ENCODE measurements at regions not wholly inside any gene's neighbourhood (a gene's known extent, or its start where the extent isn't known, plus 50 kb on each side); places are given as distances from the start of the nearest gene placed in this dataset.

GRCh38 chr2:147500819-147501395 is 343.9 kb upstream of the ACVR2A start:
- H3K9me3 ChIP-seq (ENCODE audit: control insufficient read depth, insufficient read depth, low read depth, low read length), result no peaks in the 10 kb centered on the region
- H3K4me1 ChIP-seq (ENCODE audit: control insufficient read depth, insufficient read depth, low read length), result no peaks in the 10 kb centered on the region
- no peak overlapping the region for H3K27ac ChIP-seq (ENCODE audit: low read length)
- CTCF ChIA-PET, result no interaction called here
- no peak for DNase-seq (ENCODE audit: low read depth, low spot score)
- no peaks in the 10 kb centered on the region for H3K27me3 ChIP-seq (ENCODE audit: control insufficient read depth, insufficient read depth, low read length)
- intact Hi-C loops (cut with micrococcal nuclease; ENCODE audit: unreplicated experiment) (no loop called here), in situ Hi-C loops (cut with HindIII; ENCODE audit: low pct_unique_long_range_greater_than_20kb, low sequenced_read_pairs) (no loop called here)
- no peaks in the 10 kb centered on the region for H3K36me3 ChIP-seq (ENCODE audit: control insufficient read depth, insufficient read depth, low read length)
- BruUV-seq (replicated peaks), result no TSS peak
- ATAC-seq, result no peak
- no peak overlapping the region for H3K4me3 ChIP-seq (ENCODE audit: low read depth in 2 of 2, low read length in 2 of 2)
- TF ChIP-seq SIN3A (IDR thresholded peaks at IDR 0.05; ENCODE audit: borderline replicate concordance, insufficient read depth, low read depth, low read length) (no peak), TCF7L2 (IDR thresholded peaks at IDR 0.05; ENCODE audit: low read depth, low read length) (no peak), POLR2AphosphoS5 (IDR thresholded peaks at IDR 0.05; ENCODE audit: low read depth, low read length) (no peak)
- POLR2A ChIA-PET, result no interaction called here

DNA sequence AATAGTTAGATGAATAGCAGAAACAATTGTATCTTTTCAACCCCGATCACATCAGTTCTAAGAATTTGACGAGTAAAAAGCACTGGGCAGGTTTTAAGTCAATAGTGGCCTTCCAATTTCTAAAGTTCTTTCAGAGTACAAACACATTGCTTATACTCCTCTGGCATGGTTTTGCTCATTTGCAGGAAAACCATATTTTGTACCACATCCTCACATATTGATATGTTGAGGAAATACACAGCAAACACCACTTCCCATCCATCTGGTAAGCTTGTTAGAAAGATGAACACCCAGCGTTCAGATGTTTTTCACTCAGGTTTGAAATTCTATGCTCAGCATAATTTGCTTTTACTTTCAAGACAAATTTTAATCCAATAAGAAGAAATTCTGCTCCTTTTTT is 344.6 kb upstream of the ACVR2A start:
- no TSS peak for BruUV-seq (replicated peaks)

More for the DNA sequence above, 344.6 kb upstream of the ACVR2A start:
- TF ChIP-seq, protein P1, sequence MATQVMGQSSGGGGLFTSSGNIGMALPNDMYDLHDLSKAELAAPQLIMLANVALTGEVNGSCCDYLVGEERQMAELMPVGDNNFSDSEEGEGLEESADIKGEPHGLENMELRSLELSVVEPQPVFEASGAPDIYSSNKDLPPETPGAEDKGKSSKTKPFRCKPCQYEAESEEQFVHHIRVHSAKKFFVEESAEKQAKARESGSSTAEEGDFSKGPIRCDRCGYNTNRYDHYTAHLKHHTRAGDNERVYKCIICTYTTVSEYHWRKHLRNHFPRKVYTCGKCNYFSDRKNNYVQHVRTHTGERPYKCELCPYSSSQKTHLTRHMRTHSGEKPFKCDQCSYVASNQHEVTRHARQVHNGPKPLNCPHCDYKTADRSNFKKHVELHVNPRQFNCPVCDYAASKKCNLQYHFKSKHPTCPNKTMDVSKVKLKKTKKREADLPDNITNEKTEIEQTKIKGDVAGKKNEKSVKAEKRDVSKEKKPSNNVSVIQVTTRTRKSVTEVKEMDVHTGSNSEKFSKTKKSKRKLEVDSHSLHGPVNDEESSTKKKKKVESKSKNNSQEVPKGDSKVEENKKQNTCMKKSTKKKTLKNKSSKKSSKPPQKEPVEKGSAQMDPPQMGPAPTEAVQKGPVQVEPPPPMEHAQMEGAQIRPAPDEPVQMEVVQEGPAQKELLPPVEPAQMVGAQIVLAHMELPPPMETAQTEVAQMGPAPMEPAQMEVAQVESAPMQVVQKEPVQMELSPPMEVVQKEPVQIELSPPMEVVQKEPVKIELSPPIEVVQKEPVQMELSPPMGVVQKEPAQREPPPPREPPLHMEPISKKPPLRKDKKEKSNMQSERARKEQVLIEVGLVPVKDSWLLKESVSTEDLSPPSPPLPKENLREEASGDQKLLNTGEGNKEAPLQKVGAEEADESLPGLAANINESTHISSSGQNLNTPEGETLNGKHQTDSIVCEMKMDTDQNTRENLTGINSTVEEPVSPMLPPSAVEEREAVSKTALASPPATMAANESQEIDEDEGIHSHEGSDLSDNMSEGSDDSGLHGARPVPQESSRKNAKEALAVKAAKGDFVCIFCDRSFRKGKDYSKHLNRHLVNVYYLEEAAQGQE (IDR thresholded peaks at IDR 0.05; ENCODE audit: insufficient read depth in 1 of 2, low read depth in 2 of 2, low read length in 1 of 2), result no peak
- TF ChIP-seq SIN3A (IDR thresholded peaks at IDR 0.05; ENCODE audit: borderline replicate concordance, insufficient read depth, low read depth, low read length), result no peak
- no peak for TF ChIP-seq TCF7L2 (IDR thresholded peaks at IDR 0.05; ENCODE audit: low read depth, low read length)
- no peak for TF ChIP-seq POLR2AphosphoS5 (IDR thresholded peaks at IDR 0.05; ENCODE audit: low read depth, low read length)
- TF ChIP-seq, protein P2, sequence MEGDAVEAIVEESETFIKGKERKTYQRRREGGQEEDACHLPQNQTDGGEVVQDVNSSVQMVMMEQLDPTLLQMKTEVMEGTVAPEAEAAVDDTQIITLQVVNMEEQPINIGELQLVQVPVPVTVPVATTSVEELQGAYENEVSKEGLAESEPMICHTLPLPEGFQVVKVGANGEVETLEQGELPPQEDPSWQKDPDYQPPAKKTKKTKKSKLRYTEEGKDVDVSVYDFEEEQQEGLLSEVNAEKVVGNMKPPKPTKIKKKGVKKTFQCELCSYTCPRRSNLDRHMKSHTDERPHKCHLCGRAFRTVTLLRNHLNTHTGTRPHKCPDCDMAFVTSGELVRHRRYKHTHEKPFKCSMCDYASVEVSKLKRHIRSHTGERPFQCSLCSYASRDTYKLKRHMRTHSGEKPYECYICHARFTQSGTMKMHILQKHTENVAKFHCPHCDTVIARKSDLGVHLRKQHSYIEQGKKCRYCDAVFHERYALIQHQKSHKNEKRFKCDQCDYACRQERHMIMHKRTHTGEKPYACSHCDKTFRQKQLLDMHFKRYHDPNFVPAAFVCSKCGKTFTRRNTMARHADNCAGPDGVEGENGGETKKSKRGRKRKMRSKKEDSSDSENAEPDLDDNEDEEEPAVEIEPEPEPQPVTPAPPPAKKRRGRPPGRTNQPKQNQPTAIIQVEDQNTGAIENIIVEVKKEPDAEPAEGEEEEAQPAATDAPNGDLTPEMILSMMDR (IDR thresholded peaks at IDR 0.05), result no peak
- intact Hi-C loops (cut with micrococcal nuclease; ENCODE audit: unreplicated experiment), result no loop called here
- no peak overlapping the region for H3K4me3 ChIP-seq (ENCODE audit: low read depth in 2 of 2, low read length in 2 of 2)
- H3K4me1 ChIP-seq (ENCODE audit: control insufficient read depth, insufficient read depth, low read length), result no peaks in the 10 kb centered on the region
- ATAC-seq (no peak), DNase-seq (ENCODE audit: low read depth, low spot score) (no peak)
- H3K9me3 ChIP-seq (ENCODE audit: control insufficient read depth, insufficient read depth, low read depth, low read length), result no peaks in the 10 kb centered on the region
- H3K36me3 ChIP-seq (ENCODE audit: control insufficient read depth, insufficient read depth, low read length), result no peaks in the 10 kb centered on the region
- CTCF ChIA-PET, result no interaction called here
- POLR2A ChIA-PET, result no interaction called here
- H3K27ac ChIP-seq (ENCODE audit: low read length), result no peak overlapping the region
- H3K27me3 ChIP-seq (ENCODE audit: control insufficient read depth, insufficient read depth, low read length), result no peaks in the 10 kb centered on the region
- in situ Hi-C loops (cut with HindIII; ENCODE audit: low pct_unique_long_range_greater_than_20kb, low sequenced_read_pairs), result no loop called here
